NCI-H226 (cell line): ENCODE measurements at regions not wholly inside any gene's neighbourhood (a gene's known extent, or its start where the extent isn't known, plus 50 kb on each side); places are given as distances from the start of the nearest gene placed in this dataset.
"Not testable (repeated sequence)": the region's sequence is repeated elsewhere in the genome, so short reads cannot be mapped to it uniquely, and the experiment has no call there.

Experiments
- DNase-seq: peaks from one replicate; pipeline ENCODE4 v3.0.0-alpha.2; 2015

DNA sequence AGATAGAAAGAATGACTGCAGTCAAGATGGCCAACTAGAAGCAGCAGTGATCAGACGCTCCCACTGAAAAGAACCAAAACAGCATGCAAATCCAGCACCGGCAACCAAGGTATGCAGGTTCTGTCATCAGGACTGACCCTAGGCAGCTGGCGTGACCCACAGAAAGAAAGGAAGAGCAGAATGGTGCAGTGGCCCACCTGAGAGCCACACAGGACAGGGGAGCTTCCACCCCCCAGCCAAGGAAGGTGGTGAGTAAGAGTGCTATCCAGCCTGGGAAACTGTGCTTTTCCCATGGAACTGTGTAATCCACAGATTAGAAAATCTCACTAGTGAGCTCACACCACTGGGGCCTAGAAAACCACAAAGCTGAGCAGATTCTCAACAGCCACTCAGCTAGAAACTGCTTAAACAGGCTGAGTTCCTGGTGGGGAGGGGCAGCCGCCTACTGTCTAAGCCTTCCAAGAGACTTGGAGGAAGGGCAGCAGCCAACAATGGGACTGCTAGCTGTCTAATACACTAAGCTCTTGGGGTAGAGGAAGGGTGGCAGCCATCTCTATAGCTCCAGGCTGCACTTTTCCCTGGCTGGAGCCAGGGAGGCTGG is 127.9 kb downstream of the EVA1A start:
- peak; percentile 65 for DNase-seq

DNA sequence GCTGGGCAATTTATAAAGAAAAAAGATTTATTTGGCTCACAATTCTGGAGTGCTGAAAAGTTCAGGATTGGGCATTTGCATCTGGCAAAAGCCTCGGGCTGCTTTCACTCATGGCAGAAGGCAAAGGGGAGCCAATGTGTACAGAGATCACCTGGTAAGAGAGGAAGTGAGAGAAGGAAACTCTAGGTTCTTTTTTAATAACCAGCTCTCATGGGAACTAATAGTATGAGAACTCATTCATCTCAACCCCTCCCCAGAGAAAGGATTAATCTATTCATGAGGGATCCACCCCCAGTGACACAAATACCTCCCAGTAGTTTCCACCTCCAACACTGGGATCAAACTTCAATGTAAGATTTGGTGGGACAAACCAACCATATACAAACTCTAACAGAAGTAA is 129.0 kb downstream of the EVA1A start:
- DNase-seq = no peak

DNA sequence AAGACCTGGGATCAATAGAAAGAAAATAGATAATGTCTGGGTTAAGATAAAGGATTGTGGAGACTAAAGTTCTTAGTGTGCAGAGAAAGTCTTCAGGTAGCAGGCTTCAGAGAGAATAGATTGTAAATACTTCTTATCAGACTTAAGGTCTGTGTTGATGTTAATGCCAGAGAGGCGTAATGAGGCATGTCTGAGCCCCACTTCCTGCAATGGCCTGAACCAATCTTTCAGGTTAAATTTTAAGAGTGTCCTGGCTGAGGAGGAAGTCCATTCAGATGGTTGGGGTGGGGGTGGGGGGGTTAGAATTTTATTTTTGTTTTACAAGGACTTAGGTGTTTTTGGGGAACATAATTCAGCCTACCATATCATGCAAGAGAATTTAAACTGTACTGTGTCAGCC is 129.5 kb downstream of the EVA1A start:
- no peak for DNase-seq

DNA sequence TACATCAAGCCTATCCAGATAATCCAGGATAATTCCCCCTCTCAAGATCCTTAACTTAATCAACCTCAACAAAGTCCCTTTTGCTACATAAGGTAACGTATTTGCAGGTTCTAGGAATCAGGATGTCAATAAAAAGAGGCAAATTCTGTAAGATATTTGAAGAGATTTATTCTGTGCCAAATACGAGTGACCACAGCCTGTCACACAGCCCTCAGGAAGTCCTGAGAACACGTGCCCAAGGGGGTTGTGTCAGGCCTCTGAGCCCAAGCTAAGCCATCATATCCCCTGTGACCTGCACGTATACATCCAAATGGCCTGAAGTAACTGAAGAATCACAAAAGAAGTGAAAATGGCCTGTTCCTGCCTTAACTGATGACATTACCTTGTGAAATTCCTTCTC is 130.3 kb downstream of the EVA1A start:
- DNase-seq = not testable (repeated sequence)

DNA sequence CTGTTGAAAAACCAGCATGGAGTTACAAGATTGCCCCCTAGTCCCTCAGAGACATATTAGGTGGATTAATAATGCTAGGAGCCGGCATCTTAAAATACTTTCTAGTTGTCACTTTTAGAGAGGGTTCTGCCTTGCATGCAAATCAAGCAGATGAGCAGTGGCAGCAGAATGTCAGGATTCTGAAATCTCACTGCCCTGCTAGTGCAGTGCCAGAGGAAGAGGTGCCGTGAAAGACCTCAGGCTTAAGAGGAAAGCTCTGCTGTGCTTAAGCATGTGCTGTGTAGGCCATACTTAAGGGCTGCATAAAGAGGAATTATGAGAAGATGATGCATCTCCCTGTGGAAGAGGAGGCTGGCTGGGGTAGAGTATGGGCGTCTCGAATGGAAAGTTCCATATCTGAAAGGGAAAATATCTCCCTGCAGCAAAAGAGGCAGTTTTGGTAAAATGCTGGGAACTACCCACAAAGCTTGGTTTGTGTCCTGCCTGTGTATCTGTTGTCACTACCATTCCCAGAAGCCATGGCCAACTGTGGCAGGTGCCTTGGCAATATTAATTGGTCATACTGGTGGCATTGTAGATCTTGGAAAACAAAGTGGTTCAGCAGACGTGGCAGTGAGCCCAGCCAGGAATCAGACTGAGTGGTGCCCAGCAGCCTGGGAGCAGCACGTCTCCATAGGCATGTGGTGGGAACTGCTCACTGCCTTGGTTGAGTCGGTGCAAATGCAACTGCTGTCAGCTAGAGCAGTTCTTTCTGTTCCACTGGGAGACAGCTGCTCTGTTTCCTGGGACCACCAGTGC is 131.9 kb downstream of the EVA1A start:
- no peak for DNase-seq

DNA sequence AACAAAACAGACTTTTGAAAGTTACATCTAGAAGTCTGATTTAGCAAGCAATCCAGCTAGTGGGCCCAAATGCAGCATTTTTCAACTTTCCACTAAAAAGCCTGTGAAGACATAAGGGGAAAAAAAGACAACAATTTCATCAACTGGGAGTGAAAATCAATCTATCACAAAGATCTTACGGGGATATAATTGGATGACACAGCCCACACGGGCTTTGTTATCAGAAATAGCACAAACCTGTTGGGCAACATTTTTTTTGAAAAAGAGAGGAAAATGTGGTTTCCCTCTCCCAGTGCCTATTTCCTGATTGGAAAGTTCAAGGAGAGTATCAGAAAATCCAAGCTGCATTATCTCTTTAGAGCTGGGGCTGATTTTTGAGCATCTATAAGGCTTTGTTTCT is 132.7 kb downstream of the EVA1A start:
- no peak for DNase-seq

DNA sequence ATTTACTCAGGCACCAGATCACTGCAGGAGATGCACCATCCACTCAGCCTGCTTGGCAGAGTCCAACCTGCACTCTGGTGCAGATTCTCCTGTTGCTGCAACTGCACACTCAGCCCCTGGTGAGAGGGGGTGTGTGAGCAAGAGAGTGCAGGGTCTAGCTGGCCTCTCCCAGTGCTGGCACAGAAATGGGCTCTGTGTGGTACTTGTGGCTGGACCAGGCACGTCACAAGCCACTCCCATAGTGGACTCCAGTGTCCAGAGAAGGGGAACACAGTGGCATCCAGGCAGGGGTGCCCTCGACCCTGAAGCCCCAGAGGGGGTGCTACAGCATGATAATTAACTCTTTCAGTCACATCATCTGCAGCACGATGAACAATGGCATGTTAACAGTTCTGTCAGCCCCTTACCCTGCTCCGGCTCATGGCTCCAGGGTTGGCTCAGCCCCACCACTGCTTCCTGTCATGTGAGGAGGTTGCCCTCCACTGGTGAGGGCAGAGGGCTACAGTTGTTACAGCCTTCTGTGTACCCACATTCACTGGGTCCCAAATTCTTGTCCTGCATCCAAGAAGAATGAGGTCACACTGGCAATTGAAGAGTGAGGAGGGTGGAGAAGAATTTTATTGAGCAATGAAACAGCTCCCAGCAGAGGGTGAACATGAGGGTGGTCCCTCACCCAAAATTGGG is 135.7 kb downstream of the EVA1A start:
- DNase-seq = peak; percentile 59

DNA sequence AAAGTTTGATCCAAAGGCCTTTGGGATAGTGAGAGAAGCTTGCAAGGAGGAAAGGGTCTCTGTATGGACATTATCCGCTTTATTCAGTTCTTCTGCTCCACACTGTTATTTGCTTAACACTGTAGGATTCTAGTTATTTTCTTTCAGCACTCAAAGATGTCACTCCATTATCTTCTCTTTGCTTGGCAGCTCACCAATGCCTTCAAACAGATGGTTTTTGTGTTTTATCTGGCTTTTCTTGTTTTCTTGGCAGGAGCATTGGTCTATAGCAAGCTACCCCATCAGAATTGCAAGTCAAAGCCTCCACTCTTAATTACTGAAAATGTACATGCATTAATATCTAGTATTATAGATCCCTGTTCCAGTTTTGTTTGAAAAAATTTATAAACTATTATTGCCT is 138.8 kb downstream of the EVA1A start:
- DNase-seq = no peak

DNA sequence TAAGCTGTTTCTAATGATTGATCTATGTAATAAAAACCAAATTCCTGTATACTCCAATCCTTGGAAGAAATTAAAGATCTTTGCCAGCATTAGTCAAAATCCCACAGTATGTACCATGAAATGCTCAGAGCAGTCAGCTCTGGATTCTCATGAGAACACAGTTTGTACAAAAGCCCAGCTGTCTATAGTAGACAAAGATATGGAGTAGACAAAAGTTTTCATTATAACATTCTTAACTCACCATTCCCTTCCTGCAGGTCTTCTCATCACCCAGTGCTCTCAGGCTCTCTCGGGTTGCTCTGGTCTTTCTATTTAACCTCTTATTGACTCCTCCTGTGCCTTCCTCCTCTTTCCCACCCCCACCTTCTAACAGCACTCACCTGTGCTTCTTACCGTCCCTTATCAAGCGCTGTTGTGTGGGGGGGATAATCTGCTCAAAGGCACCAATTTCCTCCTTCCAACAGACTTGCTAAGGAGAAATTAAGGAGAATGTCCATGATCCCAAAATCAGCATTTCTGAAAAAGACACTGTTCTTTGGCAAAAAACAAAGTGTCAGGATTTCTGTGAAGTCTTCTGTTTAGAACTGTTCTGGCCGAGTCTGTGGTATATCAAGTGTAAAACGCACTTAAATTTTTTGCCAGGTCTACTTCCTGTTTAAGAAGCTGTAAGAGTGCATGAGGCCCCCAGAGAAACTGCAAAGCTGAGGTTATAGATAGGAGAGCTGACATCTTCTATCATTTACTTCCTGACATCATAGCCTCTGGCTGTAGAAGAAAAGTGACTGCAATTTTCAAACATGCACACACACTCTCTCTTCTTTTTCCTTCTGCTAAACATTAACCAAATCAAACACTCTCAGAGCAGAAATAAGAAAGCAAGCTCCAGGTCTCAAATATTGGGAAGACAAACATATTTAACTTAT is 144.1 kb downstream of the EVA1A start:
- DNase-seq = no peak

DNA sequence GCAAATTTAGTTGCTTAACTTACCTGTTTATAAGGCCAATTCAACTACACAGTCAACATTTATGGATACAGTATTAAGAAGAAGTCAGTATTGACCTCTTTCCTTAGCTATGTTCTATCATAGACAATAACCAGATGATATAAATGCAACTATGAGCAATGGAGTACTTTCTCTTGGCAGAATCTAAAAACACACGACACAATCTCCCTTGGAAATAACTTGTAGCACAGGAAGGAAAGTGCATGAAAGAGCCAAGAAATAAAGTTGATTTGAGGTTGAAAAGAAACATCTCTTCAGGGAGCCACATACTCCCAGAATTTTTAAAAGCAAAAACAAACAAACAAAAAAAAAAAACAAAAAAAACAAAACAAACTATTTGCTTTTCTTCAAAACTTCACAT is 145.0 kb downstream of the EVA1A start:
- no peak for DNase-seq

DNA sequence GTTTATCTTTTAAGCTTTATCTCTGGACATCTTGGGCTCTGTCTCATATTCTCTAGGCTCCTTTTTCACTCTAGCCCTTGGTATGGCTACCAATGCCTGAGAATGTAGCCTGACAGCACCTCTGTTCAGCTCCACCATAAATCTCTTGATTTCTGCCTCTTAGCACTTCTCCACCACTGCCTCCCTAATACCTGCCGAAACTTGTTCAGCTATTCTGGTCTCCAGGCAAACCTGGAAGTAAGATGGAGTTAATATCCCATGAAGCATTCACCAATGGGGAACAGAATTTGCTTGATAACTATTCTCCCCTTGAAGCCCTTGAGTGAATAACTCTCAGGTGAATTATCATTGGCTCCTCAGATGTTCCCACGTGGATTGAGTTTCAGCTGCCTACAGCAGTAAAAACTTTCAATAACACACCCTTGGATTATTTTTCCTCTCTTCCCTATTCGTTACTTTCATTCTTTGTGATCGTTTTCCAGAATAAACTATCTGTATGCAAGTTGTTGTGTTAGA is 145.6 kb downstream of the EVA1A start:
- no peak for DNase-seq

DNA sequence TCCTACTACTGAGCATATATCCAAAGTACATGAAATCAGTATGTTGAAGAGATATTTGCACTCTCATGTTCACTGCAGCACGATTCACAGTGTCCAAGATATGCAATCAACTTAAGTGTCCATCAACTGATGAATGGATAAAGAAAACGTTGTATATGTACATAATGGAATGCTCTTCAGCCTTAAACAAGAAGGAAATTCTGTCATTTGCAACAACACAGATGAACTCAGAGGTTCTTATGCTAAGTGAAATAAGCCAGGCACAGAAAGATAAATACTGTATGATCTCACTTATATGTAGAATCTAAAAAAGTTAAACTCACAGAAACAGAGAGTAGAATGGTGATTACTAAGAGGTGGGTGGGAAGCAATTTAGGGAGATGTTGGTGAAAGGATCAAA is 149.2 kb downstream of the EVA1A start:
- DNase-seq = no peak

DNA sequence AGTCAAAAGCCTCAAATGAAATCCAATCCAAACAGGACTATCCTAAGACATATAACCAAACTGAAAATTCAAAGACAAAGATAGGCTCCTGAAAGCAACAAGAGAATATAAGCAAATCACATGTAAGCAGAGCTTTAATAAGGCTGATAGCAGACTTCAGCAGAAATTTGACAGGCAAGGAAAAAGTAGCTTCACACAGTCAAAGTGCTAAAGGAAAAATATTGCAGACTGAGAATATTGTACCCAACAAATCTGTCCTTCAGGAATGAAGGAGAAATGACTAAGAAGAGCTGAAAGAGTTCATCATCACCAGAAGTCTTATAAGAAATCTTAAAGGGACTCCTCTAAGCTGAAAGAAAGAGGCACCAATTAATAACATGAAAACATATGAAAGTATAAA is 150.0 kb downstream of the EVA1A start:
- no peak for DNase-seq

DNA sequence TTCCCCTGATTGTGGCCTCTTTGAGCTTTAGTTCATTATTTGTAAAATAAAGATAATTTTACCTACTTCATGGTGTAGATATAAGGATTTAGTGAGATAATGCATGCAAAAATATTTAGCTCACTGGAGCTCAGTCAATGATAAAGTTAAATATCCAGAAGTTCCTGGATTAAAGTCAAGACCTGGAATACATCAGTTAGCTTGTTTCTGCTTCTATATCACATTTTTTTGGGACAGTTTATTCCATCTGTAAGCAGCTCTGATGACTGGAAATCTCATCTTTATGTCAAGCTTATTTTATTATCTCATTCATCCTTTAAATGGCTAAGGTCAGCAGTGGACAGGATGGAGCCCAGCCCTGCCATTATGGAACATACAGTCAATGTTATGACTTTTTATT is 152.0 kb downstream of the EVA1A start:
- no peak for DNase-seq

DNA sequence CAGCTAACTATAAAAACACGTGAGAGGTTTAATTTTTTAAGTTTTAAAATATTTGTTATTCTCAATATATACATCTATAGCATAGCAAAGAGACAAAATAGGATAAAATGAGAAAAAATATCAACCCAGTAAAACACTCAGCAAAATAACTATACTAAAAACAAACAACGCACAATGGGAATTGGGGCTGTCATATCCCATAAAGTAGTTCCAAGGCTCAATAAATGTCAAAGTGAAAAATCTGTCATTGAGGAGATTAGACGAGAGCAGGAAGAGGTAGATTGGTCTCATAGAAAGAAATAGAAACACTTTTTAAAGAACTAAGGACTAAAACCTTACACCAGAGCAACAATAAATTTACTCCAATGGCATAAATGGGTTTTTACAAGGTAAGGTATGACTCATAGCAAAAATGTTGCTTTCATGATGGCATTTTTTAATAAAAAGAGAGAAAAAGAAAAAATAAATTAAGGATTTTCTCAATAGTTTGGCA is 153.7 kb downstream of the EVA1A start:
- no peak for DNase-seq

DNA sequence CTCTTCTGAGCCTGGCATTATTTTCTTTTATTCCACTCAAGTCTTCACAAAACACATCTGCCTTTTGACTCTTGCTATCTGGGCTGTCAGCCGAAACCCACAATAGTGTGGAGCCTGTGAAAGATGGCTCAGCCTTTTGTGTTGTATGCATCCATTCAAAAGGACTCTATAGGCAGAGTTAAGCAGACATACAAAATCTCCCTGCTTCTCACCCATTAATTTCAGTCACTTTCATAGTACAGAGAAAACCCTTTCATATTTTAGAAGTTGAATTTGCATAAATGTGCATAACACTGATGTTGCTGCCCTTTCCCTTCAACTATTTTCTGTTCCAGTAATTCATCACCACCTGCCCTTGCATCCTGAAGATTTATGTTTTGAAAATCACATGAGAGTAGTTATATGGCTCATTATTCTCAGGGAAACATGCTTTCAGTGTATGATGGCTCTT is 154.6 kb downstream of the EVA1A start:
- DNase-seq = no peak

DNA sequence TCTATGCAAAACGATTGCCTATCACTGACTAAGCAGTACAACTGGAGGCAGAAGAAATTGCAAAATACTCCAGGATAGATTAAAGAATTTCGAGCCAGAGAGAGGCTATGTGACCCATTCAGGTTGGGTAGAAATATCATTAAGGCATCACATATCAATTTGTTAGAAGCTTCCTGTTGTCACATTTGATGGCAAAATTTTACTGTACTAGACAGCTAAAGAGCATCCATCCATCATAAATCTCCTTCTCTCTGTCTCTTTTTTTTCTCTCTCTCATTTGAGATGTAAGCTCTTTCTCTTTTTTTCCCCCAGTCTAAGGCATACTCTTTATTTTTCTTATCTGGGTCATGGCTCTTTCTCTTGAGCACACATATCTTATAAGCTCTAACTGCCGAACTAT is 155.7 kb downstream of the EVA1A start:
- DNase-seq = no peak

DNA sequence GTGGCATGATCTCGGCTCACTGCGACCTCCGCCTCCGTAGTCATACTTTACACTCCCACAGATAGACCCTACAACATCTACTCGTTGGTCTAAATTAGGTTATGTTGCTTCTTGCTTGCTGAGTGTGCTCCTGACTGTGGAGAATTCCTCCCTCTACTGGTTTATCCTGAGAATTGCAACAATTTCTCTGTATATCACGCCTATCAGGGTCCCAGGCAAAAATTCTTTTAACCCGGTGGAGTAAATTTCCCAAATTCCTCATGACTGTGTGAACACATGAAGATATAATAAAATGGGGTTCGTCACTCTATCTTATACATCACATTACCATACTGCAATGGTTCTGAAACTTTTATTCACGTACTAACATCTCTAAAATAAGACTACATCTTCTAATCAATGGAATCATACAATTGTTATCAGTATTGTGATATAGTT is 156.7 kb downstream of the EVA1A start:
- peak; percentile 17 for DNase-seq

DNA sequence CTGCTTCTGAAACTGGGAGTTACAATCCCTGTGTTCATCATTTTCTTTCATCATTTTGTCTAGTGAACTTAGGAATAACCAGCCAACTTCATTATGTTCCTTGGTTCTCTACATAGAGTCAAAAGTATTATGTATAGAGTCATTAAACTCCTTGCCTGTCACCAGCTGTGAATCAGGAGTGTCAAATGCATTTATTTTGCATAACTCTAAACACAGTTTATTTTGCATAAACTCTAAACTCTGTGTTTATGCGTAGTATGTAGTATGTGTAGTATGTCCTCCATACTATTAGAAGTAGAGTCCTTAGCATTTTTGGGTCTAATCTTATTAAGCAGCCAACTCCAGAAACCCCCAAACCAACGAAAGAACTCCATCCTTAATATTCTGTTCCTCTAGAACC is 164.4 kb downstream of the EVA1A start:
- DNase-seq = no peak

DNA sequence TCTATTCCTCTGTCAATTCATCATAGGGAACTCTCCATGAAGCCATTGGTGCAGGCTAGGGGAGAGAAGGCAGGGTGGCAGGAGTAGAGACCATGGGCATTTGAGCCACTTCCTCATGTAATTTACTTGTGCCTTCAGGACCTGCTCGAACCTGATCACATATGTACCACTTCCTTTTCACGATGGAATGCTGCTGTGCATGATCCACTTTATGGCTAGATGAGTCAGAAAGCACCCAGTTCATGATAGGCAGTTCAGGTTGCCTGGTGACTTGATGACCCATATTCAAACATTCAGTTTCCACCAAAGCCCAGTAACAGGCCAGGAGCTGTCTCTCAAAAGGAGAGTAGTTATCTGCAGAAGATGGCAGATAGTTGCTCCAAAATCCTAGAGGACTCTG is 166.0 kb downstream of the EVA1A start:
- peak; percentile 12 for DNase-seq

DNA sequence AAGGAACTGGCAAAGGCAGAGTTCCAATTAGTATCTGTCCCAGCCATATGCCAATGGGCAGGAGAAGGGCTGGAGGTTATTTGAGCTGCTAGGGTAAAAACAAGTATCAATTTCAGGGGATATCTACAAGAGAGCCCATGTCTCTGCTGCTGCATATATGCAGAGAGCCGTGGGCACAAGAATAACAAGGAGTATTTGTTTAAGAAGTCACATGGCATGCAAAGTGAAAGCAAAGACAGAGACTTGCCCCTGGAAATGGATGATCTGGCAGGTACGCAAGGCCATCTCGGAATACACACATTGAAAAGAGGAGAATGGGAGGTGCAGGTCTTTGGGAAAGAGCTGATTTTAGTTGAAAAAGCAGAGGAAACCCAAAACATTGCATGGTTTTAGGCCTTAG is 170.6 kb downstream of the EVA1A start:
- DNase-seq = no peak

DNA sequence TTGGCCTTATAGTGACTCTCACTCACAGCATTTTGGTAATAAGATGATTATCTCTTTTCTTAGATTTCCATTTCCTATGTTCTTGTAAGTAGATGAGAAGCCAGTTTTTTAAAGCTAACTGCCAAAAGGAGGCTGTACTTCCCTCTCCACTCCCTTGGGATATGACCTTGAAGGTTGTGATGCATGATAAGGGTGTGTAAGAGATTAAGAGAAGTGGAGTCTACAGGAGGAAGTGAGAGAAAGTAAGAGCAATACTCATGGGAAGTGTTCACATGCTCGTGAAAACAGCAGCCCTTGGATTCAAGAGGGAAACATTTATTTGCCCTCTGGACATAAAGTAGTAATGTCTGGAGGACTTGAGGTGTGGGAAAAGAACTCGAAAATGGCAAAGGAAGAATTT is 171.5 kb downstream of the EVA1A start:
- no peak for DNase-seq

DNA sequence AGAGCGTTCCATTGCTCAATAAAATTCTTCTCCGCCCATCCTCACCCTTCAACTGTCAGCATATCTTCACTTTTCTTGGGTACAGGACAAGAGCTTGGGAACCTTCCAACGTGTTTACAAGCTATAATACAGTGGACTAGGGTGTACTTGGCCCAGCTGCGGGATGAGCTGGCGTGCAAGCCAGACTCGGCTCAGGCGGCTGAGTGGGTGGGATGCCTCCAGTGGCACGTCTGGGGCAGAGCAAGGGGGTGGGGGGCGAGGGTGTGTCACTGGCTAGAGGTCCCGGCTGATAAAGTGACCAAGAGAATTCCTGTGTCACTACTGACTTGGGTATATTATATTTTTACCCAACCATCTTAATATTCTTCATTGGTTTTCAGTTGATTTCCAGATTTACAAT is 179.7 kb downstream of the EVA1A start:
- no peak for DNase-seq
